ENCODE measurements at regions not wholly inside any gene's neighbourhood (a gene's known extent, or its start where the extent isn't known, plus 50 kb on each side); places are given as distances from the start of the nearest gene placed in this dataset.
"Not testable (repeated sequence)": the region's sequence is repeated elsewhere in the genome, so short reads cannot be mapped to it uniquely, and the experiment has no call there.

DNA sequence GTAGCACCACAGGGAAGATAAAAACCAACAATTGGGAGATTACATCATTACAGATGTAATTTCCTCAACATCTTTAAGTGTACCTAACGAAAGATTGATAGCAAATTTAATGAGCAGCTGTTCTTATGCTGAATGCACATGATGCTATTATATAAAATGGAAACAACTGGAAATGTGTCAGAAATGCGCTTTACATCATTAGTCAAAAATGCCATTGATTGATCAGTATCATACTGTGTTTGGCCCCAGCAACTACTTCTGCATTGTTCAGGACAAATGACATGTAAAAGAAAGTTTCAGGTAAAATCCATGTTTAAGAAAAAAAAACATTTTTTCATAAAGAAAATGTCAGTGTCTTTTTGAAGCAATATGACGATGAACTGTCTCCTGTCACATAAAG lies 625.5 kb upstream of the MIR17HG start:
- Histone ChIP-seq H3K4me3 (no peak overlapping the region), H3K27me3 (no peaks in the 10 kb centered on the region), H3K9me3 (no peaks in the 10 kb centered on the region), H3K27ac (no peak overlapping the region), H3K4me1 (no peaks in the 10 kb centered on the region), H3K36me3 (no peaks in the 10 kb centered on the region)
- no peak for TF ChIP-seq POLR2A (IDR thresholded peaks at IDR 0.05)
- TF ChIP-seq, protein P1, sequence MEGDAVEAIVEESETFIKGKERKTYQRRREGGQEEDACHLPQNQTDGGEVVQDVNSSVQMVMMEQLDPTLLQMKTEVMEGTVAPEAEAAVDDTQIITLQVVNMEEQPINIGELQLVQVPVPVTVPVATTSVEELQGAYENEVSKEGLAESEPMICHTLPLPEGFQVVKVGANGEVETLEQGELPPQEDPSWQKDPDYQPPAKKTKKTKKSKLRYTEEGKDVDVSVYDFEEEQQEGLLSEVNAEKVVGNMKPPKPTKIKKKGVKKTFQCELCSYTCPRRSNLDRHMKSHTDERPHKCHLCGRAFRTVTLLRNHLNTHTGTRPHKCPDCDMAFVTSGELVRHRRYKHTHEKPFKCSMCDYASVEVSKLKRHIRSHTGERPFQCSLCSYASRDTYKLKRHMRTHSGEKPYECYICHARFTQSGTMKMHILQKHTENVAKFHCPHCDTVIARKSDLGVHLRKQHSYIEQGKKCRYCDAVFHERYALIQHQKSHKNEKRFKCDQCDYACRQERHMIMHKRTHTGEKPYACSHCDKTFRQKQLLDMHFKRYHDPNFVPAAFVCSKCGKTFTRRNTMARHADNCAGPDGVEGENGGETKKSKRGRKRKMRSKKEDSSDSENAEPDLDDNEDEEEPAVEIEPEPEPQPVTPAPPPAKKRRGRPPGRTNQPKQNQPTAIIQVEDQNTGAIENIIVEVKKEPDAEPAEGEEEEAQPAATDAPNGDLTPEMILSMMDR (IDR thresholded peaks at IDR 0.05) = no peak
- ATAC-seq = no peak
- intact Hi-C loops (cut with DNase I) = no loop called here
- DNase-seq = no peak
- 54% methylated on average over 3 of the region's 3 CpGs for WGBS (ENCODE audit: insufficient coverage, low coverage, low lambda C conversion rate, missing lambda C conversion rate)

DNA sequence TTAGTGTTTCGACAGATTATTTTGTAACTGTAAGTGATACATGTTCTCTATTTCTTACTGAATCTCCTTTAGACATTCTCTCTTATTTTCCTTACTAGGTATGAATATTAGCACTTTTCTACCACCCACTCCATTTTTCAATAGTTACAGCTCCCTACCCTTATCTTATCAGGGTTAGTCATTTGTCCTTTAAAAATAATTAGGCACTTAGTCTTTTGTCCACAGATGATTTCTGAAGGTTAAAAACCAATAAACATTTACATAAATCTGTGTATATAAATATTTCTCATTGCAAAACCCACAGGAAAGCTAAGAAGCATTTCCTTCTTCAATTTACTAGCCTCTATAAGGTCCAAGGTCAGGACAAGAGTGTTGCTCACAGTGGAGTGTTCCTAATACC lies 624.1 kb upstream of the MIR17HG start:
- no peaks in the 10 kb centered on the region for H3K4me1 ChIP-seq
- DNase-seq (no peak), ATAC-seq (no peak)
- TF ChIP-seq, protein P1 (IDR thresholded peaks at IDR 0.05) = no peak
- no peak for TF ChIP-seq POLR2A (IDR thresholded peaks at IDR 0.05)
- H3K4me3 ChIP-seq = no peak overlapping the region
- intact Hi-C loops (cut with DNase I) = no loop called here
- WGBS (ENCODE audit: insufficient coverage, low coverage, low lambda C conversion rate, missing lambda C conversion rate) = 62% methylated on average over 1 of the region's 1 CpG
- H3K36me3 ChIP-seq = no peaks in the 10 kb centered on the region
- H3K9me3 ChIP-seq = no peaks in the 10 kb centered on the region
- no peak overlapping the region for H3K27ac ChIP-seq
- no peaks in the 10 kb centered on the region for H3K27me3 ChIP-seq

DNA sequence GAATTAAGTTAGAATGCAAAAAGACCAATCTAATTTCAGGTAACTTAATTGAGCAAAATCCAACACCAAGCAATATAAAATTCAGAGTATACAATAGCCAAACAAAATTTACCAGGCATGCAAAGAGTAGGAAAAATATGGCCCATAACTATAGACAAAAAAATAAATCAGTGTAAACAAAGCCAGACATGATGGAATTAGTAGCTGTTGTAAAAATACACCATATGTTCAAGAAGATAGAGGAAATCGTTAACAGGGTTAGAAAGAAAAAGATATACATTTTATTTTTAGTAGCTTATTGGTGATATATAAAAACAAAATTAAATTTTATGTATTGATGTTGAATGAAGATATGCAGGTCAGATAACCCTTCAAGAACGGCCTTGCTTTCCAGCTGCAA lies 621.1 kb upstream of the MIR17HG start:
- Histone ChIP-seq H3K27ac (no peak overlapping the region), H3K36me3 (no peaks in the 10 kb centered on the region), H3K4me3 (no peak overlapping the region), H3K9me3 (no peaks in the 10 kb centered on the region), H3K4me1 (no peaks in the 10 kb centered on the region), H3K27me3 (no peaks in the 10 kb centered on the region)
- DNase-seq (no peak), ATAC-seq (no peak)
- no peak for TF ChIP-seq POLR2A (IDR thresholded peaks at IDR 0.05)
- TF ChIP-seq, protein P1 (IDR thresholded peaks at IDR 0.05) = no peak
- intact Hi-C loops (cut with DNase I) = no loop called here
- 55% methylated on average over 2 of the region's 2 CpGs for WGBS (ENCODE audit: insufficient coverage, low coverage, low lambda C conversion rate, missing lambda C conversion rate)

DNA sequence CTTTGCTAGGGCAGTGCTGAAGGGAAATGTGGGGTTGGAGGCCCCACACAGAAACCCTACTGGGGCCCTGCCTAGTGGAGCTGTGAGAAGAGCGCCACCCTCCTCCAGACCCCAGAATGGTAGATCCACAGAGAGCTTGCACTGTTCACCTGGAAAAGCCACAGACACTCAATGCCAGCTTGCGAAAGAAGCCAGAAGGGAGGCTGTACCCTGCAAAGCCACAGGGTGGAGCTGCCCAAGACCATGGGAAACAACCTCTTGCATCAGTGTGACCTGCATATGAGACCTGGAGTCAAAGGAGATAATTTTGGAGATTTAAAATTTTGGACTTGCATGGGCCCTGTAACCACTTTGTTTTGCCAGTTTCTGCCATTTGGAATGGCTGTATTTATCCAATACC lies 615.4 kb upstream of the MIR17HG start:
- Histone ChIP-seq H3K36me3 (no peaks in the 10 kb centered on the region), H3K9me3 (no peaks in the 10 kb centered on the region), H3K4me3 (no peak overlapping the region), H3K27me3 (no peaks in the 10 kb centered on the region), H3K27ac (no peak overlapping the region), H3K4me1 (no peaks in the 10 kb centered on the region)
- intact Hi-C loops (cut with DNase I) = no loop called here
- no peak for ATAC-seq
- 80% methylated on average over 1 of the region's 2 CpGs for WGBS (ENCODE audit: insufficient coverage, low coverage, low lambda C conversion rate, missing lambda C conversion rate)
- TF ChIP-seq, protein P1 (IDR thresholded peaks at IDR 0.05) = peak in 1 of 4 donors; percentile 5
- no peak for TF ChIP-seq POLR2A (IDR thresholded peaks at IDR 0.05)
- DNase-seq = no peak

DNA sequence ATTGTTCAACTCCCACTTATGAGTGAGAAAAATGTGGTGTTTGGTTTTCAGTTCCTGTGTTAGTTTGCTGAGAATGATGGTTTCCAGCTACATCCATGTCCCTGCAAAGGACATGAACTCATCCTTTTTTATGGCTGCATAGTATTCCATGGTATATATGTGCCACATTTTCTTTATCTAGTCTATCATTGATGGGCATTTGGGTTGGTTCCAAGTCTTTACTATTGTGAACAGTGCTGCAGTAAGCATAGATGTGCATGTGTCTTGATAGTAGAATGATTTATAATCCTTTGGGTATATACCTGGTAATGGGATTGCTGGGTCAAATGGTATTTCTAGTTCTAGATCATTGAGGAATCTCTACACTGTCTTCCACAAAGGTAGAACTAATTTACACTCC lies 613.0 kb upstream of the MIR17HG start:
- H3K27ac ChIP-seq; H3K27me3 ChIP-seq; intact Hi-C loops (cut with DNase I); H3K36me3 ChIP-seq; DNase-seq; ATAC-seq; H3K9me3 ChIP-seq; H3K4me1 ChIP-seq; H3K4me3 ChIP-seq: not testable (repeated sequence)
